Amniotic epithelial cell (primary cell): ENCODE measurements at regions not wholly inside any gene's neighbourhood (a gene's known extent, or its start where the extent isn't known, plus 50 kb on each side); places are given as distances from the start of the nearest gene placed in this dataset.

Experiments
- DNase-seq: peaks from one replicate; pipeline ENCODE4 v3.0.0-alpha.2; 2010; ENCODE audit warnings: low read depth

- no peak for DNase-seq
Observed at GRCh38 chr10:129111922-129112321, 355.1 kb upstream of the MGMT start.

- DNase-seq: no peak
Observed at GRCh38 chr10:129114588-129114987, 352.5 kb upstream of the MGMT start.

GRCh38 chr10:129116371-129116770 is 350.7 kb upstream of the MGMT start:
- DNase-seq: no peak

GRCh38 chr10:129120441-129120840 is 346.6 kb upstream of the MGMT start:
- DNase-seq: no peak

GRCh38 chr10:129122846-129123245 is 344.2 kb upstream of the MGMT start:
- DNase-seq: no peak

GRCh38 chr10:129123428-129123827 is 343.6 kb upstream of the MGMT start:
- DNase-seq: no peak

- no peak for DNase-seq
Observed at GRCh38 chr10:129126982-129127381, 340.1 kb upstream of the MGMT start.

- DNase-seq: no peak
Observed at GRCh38 chr10:129131457-129132132, 335.4 kb upstream of the MGMT start.

- DNase-seq: no peak
Observed at GRCh38 chr10:129133856-129134255, 333.2 kb upstream of the MGMT start.

- DNase-seq: no peak
Observed at GRCh38 chr10:129134371-129134770, 332.7 kb upstream of the MGMT start.

GRCh38 chr10:129135624-129136023 is 331.4 kb upstream of the MGMT start:
- no peak for DNase-seq

- no peak for DNase-seq
Observed at GRCh38 chr10:129136074-129136473, 331.0 kb upstream of the MGMT start.

- DNase-seq: no peak
Observed at GRCh38 chr10:129136951-129137350, 330.1 kb upstream of the MGMT start.

- DNase-seq: no peak
Observed at GRCh38 chr10:129140921-129141885, 325.8 kb upstream of the MGMT start.

GRCh38 chr10:129151281-129151680 is 315.8 kb upstream of the MGMT start:
- DNase-seq: no peak

GRCh38 chr10:129156406-129156805 is 310.6 kb upstream of the MGMT start:
- no peak for DNase-seq

GRCh38 chr10:129157185-129157584 is 309.9 kb upstream of the MGMT start:
- no peak for DNase-seq

- DNase-seq: no peak
Observed at GRCh38 chr10:129161150-129161549, 305.9 kb upstream of the MGMT start.

- no peak for DNase-seq
Observed at GRCh38 chr10:129163531-129163930, 303.5 kb upstream of the MGMT start.

- DNase-seq: no peak
Observed at GRCh38 chr10:129165076-129165720, 301.8 kb upstream of the MGMT start.

GRCh38 chr10:129165770-129166169 is 301.3 kb upstream of the MGMT start:
- no peak for DNase-seq

- DNase-seq: no peak
Observed at GRCh38 chr10:129168660-129169059, 298.4 kb upstream of the MGMT start.

- no peak for DNase-seq
Observed at GRCh38 chr10:129169115-129169514, 297.9 kb upstream of the MGMT start.
